Effector memory CD8-positive, alpha-beta T cell (primary cell): ENCODE measurements at regions not wholly inside any gene's neighbourhood (a gene's known extent, or its start where the extent isn't known, plus 50 kb on each side); places are given as distances from the start of the nearest gene placed in this dataset.
A peak's percentile ranks its signal among the peaks of the same experiment; 100 is the strongest.
"Not testable (repeated sequence)": the region's sequence is repeated elsewhere in the genome, so short reads cannot be mapped to it uniquely, and the experiment has no call there.

Experiments
- ATAC-seq: fragments of 150-1000 bp; cut with Tn5 transposase; replicated peaks from 2 replicates; pipeline ENCODE4 v1.10.0; 2021; ENCODE audit warnings: mild to moderate bottlenecking, moderate library complexity
- DNase-seq, 3 experiments: peaks; one replicate each; pipeline ENCODE4 v3.0.0; 2021
- H3K27ac Mint-ChIP-seq, 2 donors: one replicate each; pipeline ENCODE4 v1.8.0; 2022; ENCODE audit warnings: mild to moderate bottlenecking in 2 of 2, mixed read lengths in 2 of 2, moderate library complexity in 2 of 2
- H3K27me3 Mint-ChIP-seq, 2 donors: one replicate each; pipeline ENCODE4 v1.8.0; 2022; ENCODE audit warnings: mixed read lengths in 2 of 2
- H3K36me3 Mint-ChIP-seq: one replicate; pipeline ENCODE4 v1.8.0; 2022; ENCODE audit warnings: mild to moderate bottlenecking, moderate library complexity, mixed read lengths; ENCODE audit not compliant: insufficient read depth
- H3K4me1 Mint-ChIP-seq, 2 donors: one replicate each; pipeline ENCODE4 v1.8.0; 2022; ENCODE audit warnings: low read depth in 2 of 2, mixed read lengths in 2 of 2
- H3K4me3 Mint-ChIP-seq, 2 donors: one replicate each; pipeline ENCODE4 v1.8.0; 2022; ENCODE audit warnings: mild to moderate bottlenecking in 2 of 2, mixed read lengths in 2 of 2, moderate library complexity in 2 of 2
- H3K9me3 Mint-ChIP-seq, 2 donors: one replicate each; pipeline ENCODE4 v1.8.0; 2022; ENCODE audit warnings: mixed read lengths in 2 of 2

DNA sequence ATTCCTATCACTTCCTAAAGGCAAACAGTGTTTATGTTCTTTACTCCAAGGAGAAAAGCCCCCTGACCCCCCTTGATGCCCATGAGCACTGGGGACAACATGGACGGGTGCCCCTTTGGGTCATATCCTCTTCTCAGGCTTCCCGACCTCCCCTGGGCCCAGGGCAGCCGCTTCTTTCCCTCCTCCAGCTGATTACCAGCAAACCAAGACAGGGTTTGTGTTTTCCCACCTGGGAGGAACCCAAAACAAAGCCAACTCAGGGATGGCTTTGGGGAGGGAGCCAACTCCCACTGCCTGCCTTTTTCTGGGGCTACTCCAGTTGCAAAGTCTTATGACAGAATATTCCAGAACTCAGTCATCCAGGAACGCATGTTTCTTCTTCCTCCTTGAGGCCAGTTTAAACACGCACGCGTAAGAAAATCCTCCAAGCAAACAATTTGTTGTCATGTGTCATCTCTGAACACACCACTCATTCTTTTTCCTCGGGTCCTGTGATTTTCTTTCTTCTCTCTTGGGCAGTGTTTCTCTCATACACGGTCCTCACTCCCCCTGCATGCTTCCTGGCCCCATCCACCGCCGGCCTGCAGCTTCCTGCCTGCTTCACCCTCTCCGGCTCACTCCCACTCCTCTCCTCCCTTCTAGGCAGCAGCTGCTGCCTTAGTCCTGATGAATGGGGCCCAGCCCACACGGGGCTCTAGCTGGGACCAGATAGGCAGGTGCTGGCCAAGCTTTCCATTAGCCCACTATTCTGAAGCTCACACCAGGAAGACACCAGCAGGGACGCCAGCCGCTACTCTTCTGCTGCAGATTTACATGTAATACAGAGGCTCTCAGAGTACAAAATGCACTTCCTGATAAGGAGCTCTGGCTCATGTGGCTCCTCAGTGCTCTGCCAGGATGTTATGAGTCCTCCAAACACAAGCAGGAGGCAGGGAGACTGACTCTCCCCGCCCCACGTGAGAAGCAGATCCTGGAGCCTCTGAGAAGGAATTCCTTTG lies 116.7 kb upstream of the VOPP1 start:
- DNase-seq, H3K27ac Mint-ChIP-seq, H3K4me3 Mint-ChIP-seq, H3K4me1 Mint-ChIP-seq, H3K9me3 Mint-ChIP-seq, H3K36me3 Mint-ChIP-seq, ATAC-seq: not testable (repeated sequence)
- H3K27me3 Mint-ChIP-seq, result peaks cover 38 to 45% of the 10 kb centered on the region in 2 donors

DNA sequence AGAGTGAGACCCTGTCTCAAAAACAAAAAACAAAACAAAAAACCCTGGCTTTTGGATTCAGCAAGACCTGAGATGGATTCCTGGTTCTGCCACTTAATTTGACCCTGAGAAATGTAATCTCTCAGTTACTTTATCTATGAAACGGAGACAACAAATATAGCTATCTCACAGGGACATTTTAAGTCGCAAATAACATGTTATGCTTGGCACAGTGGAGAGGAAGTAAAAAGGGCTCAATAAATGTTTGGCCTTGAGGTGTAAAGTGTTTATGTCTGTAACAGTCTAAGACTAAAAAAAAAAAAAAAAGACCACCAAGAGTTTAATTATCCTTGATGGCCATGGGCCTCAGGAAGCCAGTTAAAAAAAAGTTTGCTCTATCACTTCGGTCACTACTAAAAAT lies 116.0 kb upstream of the VOPP1 start:
- not testable (repeated sequence) for H3K36me3 Mint-ChIP-seq, H3K27ac Mint-ChIP-seq, DNase-seq, H3K4me3 Mint-ChIP-seq, H3K4me1 Mint-ChIP-seq, H3K9me3 Mint-ChIP-seq, ATAC-seq
- H3K27me3 Mint-ChIP-seq, result peaks cover 44 to 52% of the 10 kb centered on the region in 2 donors

DNA sequence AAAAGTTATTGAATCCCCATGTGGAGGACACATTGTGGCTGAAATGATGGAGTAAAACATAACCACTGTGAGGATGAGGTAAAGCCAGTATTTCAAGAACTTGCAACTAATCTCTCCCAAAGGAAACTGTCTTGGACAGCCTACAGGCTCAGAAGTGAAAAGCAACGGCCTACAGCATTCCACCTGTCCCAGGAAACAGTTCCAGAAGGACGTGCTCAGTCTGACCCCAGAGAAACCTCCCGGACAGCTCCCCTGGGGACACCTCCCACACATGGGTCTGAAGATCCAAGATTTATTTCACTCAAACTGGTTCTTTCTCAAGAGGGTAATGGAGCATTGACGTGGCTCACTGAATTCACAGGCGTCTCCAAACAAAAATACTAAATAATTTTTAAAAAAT lies 115.0 kb upstream of the VOPP1 start:
- H3K9me3 Mint-ChIP-seq, ATAC-seq, H3K27ac Mint-ChIP-seq, H3K4me1 Mint-ChIP-seq, DNase-seq, H3K4me3 Mint-ChIP-seq, H3K36me3 Mint-ChIP-seq: not testable (repeated sequence)
- H3K27me3 Mint-ChIP-seq, result peaks cover 41 to 61% of the 10 kb centered on the region in 2 donors

DNA sequence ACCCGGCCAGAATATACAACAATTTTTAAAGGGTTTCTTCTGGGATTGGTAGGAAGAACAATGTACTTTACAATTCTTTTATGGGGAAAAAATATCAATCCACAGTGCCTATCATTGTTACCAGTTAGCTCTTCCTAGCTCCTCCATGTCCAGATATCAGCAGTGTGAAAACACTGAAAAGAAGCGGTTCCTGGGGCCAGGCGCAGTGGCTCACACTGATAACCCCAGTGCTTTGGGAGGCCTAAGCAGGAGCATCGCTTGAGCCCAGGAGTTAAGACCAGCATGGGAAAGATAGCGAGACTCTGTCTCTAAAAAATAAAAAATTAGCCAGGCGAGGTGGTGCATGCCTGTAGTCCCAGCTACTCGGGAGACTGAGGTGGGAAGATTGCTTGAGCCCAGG lies 114.5 kb upstream of the VOPP1 start:
- not testable (repeated sequence) for DNase-seq, H3K27ac Mint-ChIP-seq, H3K36me3 Mint-ChIP-seq, H3K9me3 Mint-ChIP-seq, H3K4me1 Mint-ChIP-seq, H3K4me3 Mint-ChIP-seq, ATAC-seq
- H3K27me3 Mint-ChIP-seq, result peaks cover 41 to 61% of the 10 kb centered on the region in 2 donors

DNA sequence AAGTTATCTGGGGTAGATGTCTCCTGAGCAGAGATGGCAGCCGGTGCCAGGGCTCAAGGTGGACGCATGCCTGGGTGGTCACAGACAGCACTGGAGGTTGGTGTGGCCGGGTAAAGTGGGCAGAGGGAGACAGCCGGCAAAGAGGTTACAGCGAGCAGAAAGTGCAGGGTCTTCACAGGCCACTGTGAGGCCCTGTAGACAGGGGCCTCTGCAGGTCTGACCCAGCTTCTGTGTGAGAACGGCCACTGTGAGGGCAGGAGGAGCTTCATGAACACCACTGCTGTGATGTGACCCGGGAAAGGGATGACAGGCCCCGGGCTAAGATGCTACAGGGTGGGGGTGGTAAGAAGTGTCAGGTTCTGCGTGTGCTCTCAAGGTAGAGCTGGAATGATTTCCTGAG lies 111.2 kb upstream of the VOPP1 start:
- not testable (repeated sequence) for H3K4me3 Mint-ChIP-seq, ATAC-seq, H3K27ac Mint-ChIP-seq, DNase-seq, H3K9me3 Mint-ChIP-seq, H3K4me1 Mint-ChIP-seq, H3K36me3 Mint-ChIP-seq
- H3K27me3 Mint-ChIP-seq, result peaks cover 29 to 41% of the 10 kb centered on the region in 2 donors

DNA sequence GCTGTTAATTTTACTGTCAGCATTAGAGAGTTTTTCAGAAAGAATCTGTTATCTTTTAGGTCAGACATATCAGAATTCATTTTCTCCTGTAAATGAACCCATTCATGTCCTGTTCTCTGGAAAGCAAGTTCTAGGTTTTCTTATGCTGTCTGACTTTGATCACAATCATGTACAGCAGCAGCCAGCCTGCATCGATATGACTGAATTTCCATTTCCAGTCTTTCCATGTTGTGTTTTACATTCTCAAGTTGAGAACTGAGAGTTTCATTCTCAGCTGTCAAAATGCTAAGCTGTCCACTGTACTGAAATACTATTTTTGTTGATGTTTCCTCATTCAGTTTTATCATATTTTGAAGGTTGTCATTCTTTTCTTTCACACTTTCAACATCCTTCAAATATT lies 103.3 kb upstream of the VOPP1 start:
- ATAC-seq, H3K27me3 Mint-ChIP-seq, H3K9me3 Mint-ChIP-seq, H3K4me3 Mint-ChIP-seq, DNase-seq, H3K36me3 Mint-ChIP-seq, H3K27ac Mint-ChIP-seq, H3K4me1 Mint-ChIP-seq: not testable (repeated sequence)

DNA sequence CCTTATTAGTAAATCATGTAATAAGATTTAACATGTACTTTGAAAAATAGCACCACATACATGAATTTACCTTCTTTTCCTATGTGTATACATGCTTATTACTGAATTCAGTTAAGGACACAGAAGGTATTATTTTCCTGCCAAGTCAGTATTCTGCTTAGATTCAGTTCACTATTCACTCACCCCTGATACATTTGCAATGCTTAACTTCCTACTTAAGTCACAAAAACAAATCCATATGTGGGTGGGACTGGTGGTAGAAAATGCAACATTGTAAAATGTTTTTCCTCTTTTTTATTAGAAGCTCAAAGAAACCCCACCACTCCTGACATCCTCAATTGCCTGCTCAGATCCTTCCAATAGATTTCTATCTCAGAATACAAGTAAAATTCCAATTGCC lies 101.2 kb upstream of the VOPP1 start:
- H3K27me3 Mint-ChIP-seq, result peaks cover 6 to 11% of the 10 kb centered on the region in 2 donors
- H3K27ac Mint-ChIP-seq, H3K9me3 Mint-ChIP-seq, ATAC-seq, DNase-seq, H3K36me3 Mint-ChIP-seq, H3K4me3 Mint-ChIP-seq, H3K4me1 Mint-ChIP-seq: not testable (repeated sequence)

DNA sequence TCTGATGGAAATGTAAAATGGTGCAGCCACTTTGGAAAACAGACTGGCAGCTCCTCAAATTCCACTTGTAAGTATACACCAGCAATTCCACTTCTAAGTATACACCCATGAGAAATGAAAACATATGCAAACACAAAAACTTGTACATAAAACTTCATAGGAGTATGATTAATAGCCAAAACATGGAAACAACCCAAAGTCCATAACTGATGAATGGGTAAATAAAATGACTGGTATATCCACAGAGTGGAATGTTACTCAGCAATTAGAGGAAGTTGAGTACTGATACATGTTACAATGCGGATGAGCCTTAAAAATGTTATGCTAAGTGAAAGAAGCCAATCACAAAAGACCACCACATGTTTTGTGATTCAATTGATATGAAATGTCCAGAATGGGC lies 99.8 kb upstream of the VOPP1 start:
- DNase-seq, ATAC-seq, H3K36me3 Mint-ChIP-seq, H3K4me1 Mint-ChIP-seq, H3K4me3 Mint-ChIP-seq, H3K27ac Mint-ChIP-seq, H3K9me3 Mint-ChIP-seq: not testable (repeated sequence)
- peaks cover 13 to 14% of the 10 kb centered on the region in 2 donors for H3K27me3 Mint-ChIP-seq

DNA sequence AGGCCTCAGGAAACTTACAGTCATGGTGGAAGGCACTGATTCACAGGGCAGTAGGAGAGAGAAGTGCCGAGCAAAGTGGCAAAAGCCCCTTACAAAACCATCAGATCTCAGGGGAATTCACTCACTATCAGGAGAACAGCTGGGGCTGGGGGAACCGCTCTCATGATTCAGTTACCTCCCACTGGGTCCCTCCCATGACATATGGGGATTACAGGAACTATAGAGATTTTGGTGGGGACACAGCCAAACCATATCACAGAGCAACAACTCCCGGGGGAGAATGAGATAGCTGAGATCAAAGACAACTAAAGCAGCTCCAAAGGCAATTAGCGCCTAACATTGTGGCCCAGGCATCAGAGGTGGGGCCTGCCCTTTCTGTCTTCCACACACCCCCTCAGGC lies 85.4 kb upstream of the VOPP1 start:
- H3K4me1 Mint-ChIP-seq, result no peaks in the 10 kb centered on the region
- no peaks in the 10 kb centered on the region for H3K9me3 Mint-ChIP-seq
- peaks cover under 1 to 9% of the 10 kb centered on the region in 2 donors for H3K27me3 Mint-ChIP-seq
- no peak overlapping the region for H3K4me3 Mint-ChIP-seq
- no peak overlapping the region for H3K27ac Mint-ChIP-seq
- DNase-seq, result no peak
- H3K36me3 Mint-ChIP-seq, result peaks cover 2% of the 10 kb centered on the region
- ATAC-seq, result no peak

DNA sequence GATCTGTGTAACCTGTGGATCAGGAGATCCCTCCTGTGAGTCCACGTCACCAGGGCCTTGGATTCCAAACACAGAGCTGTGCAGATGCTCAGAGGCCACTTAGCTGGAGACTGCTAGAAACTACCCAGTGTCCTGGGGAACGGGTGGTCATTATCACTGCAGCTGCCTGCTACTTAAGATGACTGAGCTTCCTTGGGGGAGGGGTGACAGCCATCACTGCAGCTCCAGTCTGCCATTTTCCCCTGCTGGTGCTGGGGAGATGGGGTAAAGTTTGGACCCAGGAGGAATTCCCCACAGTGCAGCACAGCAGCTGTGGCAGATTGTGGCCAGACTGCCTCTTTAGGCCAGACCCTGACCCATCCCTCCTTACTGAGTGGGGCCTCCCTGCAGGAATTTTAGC lies 78.8 kb upstream of the VOPP1 start:
- no peak for ATAC-seq

DNA sequence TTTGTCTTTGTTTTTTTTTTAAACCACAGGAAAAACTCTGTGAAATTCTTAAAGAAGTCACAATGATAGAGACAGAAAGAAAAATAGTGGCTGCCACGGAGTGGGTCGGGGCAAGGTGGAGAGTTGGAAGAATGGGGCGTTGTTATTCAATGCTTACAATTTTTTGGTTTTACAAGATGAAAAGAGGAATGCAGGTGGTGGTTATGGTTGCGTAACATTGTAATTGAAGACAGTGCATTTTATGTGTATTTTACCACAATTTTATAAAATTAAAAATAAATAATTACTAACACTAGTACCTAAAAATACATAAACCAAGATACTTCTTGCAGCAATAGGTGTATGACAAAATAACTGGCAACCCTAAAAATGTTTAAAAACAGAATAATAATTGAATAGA lies 76.9 kb upstream of the VOPP1 start:
- H3K36me3 Mint-ChIP-seq, result peaks cover 2% of the 10 kb centered on the region
- ATAC-seq, result no peak
- no peak for DNase-seq
- no peak overlapping the region for H3K4me3 Mint-ChIP-seq
- H3K27ac Mint-ChIP-seq, result no peak overlapping the region
- H3K27me3 Mint-ChIP-seq, result peaks cover 15 to 23% of the 10 kb centered on the region in 2 donors
- H3K9me3 Mint-ChIP-seq, result no peaks in the 10 kb centered on the region
- no peaks in the 10 kb centered on the region for H3K4me1 Mint-ChIP-seq

More for the DNA sequence above, 78.8 kb upstream of the VOPP1 start:
- peaks cover 2% of the 10 kb centered on the region for H3K36me3 Mint-ChIP-seq
- H3K4me3 Mint-ChIP-seq, result no peak overlapping the region
- no peak overlapping the region for H3K27ac Mint-ChIP-seq
- no peak for DNase-seq
- H3K27me3 Mint-ChIP-seq, result peaks cover 15 to 23% of the 10 kb centered on the region in 2 donors
- no peaks in the 10 kb centered on the region for H3K4me1 Mint-ChIP-seq
- H3K9me3 Mint-ChIP-seq, result no peaks in the 10 kb centered on the region

DNA sequence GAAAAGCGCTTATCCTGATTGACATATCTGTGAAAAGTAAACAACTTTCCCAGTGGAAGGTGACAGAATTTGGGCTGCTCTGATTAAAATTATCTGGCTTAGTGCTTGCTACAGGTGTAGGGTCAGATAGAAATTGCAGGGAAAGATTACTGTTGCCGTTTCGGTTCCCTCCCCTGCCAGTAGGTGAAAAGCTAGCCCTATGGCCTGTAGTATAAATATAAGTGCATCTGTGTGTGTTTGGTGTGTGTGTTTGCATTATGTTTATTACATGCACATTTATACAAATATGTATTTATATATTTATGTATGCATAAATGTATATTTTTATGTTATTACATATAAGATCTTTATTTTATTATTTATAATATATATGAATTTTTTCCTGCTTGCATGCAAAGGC lies 72.3 kb upstream of the VOPP1 start:
- no peak overlapping the region for H3K27ac Mint-ChIP-seq
- no peaks in the 10 kb centered on the region for H3K36me3 Mint-ChIP-seq
- peaks cover 5 to 11% of the 10 kb centered on the region in 2 donors for H3K4me1 Mint-ChIP-seq
- ATAC-seq, result no peak
- H3K27me3 Mint-ChIP-seq, result no peaks in the 10 kb centered on the region
- DNase-seq, result no peak
- H3K4me3 Mint-ChIP-seq, result no peak overlapping the region
- no peaks in the 10 kb centered on the region for H3K9me3 Mint-ChIP-seq

DNA sequence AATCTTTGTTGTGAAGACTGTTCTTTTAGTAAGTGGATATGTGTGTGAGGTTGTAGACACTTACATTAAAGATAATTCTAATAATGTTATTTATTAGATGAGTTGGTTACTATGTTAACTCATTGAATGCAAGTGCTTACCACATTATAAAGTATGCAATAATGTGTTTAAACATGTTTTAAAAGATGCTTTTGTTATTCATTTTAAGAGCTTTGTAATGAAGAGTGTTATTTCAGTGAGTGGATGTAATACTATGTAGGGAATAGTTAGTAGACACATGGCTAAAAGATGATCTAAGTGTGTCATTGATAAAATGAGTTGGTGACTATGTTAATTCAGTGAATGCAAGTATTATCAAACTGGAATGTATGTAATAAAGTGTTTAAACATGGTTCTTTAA lies 70.0 kb upstream of the VOPP1 start:
- H3K27me3 Mint-ChIP-seq, result no peaks in the 10 kb centered on the region
- no peaks in the 10 kb centered on the region for H3K36me3 Mint-ChIP-seq
- peaks cover 5 to 11% of the 10 kb centered on the region in 2 donors for H3K4me1 Mint-ChIP-seq
- no peak overlapping the region for H3K4me3 Mint-ChIP-seq
- DNase-seq (no peak), ATAC-seq (no peak)
- no peak overlapping the region for H3K27ac Mint-ChIP-seq
- H3K9me3 Mint-ChIP-seq, result no peaks in the 10 kb centered on the region

DNA sequence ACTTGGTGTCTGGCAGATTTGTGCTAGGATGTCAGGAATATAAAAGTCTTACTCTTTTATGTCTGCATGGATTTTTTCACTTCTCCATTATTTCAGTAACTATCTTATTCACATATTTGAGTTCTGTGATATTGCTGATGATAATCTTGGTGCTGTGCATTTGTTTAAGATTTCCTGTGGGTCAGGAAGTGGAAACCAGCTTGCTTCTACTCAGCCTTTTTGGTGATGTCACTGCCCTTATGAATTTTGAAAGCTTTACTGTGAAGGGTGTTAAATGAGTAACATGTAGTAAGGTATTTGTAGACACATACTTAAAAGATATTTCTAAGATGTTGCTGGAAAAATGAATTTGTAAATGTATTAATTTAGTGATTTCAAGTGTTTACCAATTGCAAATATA lies 69.5 kb upstream of the VOPP1 start:
- Mint-ChIP-seq H3K9me3 (no peaks in the 10 kb centered on the region), H3K4me1 (peaks cover 5 to 11% of the 10 kb centered on the region in 2 donors), H3K36me3 (no peaks in the 10 kb centered on the region), H3K27ac (no peak overlapping the region), H3K4me3 (peak overlapping the region; percentile 60 to 70), H3K27me3 (no peaks in the 10 kb centered on the region)
- peak; percentile 75 for ATAC-seq
- DNase-seq, result no peak
